Tibial nerve (tissue), 4 donors: ENCODE measurements at regions not wholly inside any gene's neighbourhood (a gene's known extent, or its start where the extent isn't known, plus 50 kb on each side); places are given as distances from the start of the nearest gene placed in this dataset.
"Not testable (repeated sequence)": the region's sequence is repeated elsewhere in the genome, so short reads cannot be mapped to it uniquely, and the experiment has no call there.

Experiments used
- DNase-seq, 2 donors: peaks; one replicate each; pipeline ENCODE4 v3.0.0-alpha.2; 2019; ENCODE audit warnings: low spot score in 2 of 2
- H3K27ac ChIP-seq, 4 donors: fragments of 200-600 bp; sonication (generic) in 3 of 4; one replicate each; pipeline ENCODE4 v1.5.1; 2017 to 2019; ENCODE audit warnings: mild to moderate bottlenecking in 1 of 4
- H3K27me3 ChIP-seq, 2 donors: fragments of 200-600 bp; sonication (generic) in 1 of 2; one replicate each; pipeline versions ENCODE4 v1.5.1 to v1.6.0; 2017 to 2019
- H3K36me3 ChIP-seq, 3 donors: fragments of 200-600 bp; sonication (generic); one replicate each; pipeline ENCODE4 v1.5.1; 2018 to 2019
- H3K4me1 ChIP-seq, 4 donors: fragments of 200-600 bp; sonication (generic) in 3 of 4; one replicate each; pipeline ENCODE4 v1.5.1; 2017 to 2019
- H3K4me3 ChIP-seq, 4 donors: fragments of 200-600 bp; sonication (generic) in 3 of 4; one replicate each; pipeline ENCODE4 v1.5.1; 2017 to 2019; ENCODE audit warnings: mild to moderate bottlenecking in 1 of 4, moderate library complexity in 1 of 4
- H3K9me3 ChIP-seq, 4 donors: fragments of 200-600 bp; sonication (generic) in 3 of 4; one replicate each; pipeline ENCODE4 v1.5.1; 2017 to 2019
- CTCF ChIP-seq, 5 experiments: fragments of 200-600 bp in 3 of 5; fragments of 450-650 bp in 2 of 5; sonication (generic) in 3 of 5; IDR thresholded peaks; one replicate each; pipeline ENCODE4 v1.5.1; 2016 to 2019; ENCODE audit warnings: antibody characterized with exemption in 5 of 5, mild to moderate bottlenecking in 3 of 5, moderate library complexity in 2 of 5
- EP300 ChIP-seq, 2 donors: sonication (generic); formaldehyde crosslinking; IDR thresholded peaks; one replicate each; pipeline ENCODE4 v1.6.1; 2017; ENCODE audit warnings: antibody characterized with exemption in 2 of 2, mild to moderate bottlenecking in 1 of 2
- POLR2A ChIP-seq, 2 donors: fragments of 450-650 bp; IDR thresholded peaks; one replicate each; pipeline ENCODE4 v1.6.1; 2017; ENCODE audit warnings: antibody characterized with exemption in 2 of 2, mild to moderate bottlenecking in 2 of 2, moderate library complexity in 2 of 2
- WGBS, 2 donors: methylation state at CpG; one replicate each; pipeline ENCODE4 v1.1.5; 2018; 5-methylcytosine and 5-hydroxymethylcytosine counted together

GRCh38 chr18:3345452-3345851, 83.5 kb downstream of the MYL12B start:
- H3K9me3 ChIP-seq, result no peaks in the 10 kb centered on the region
- no peaks in the 10 kb centered on the region for H3K36me3 ChIP-seq
- H3K27ac ChIP-seq, result no peak overlapping the region
- DNase-seq, result no peak
- no peak overlapping the region for H3K4me3 ChIP-seq
- no peaks in the 10 kb centered on the region for H3K27me3 ChIP-seq
- H3K4me1 ChIP-seq, result no peaks in the 10 kb centered on the region
- no peak for TF ChIP-seq POLR2A (IDR thresholded peaks at IDR 0.05)
- TF ChIP-seq EP300 (IDR thresholded peaks at IDR 0.05), result no peak
- no peak for TF ChIP-seq CTCF (IDR thresholded peaks at IDR 0.05)
- WGBS, 2 donors, result 59 to 65% methylated on average over 2 of the region's 2 CpGs

GRCh38 chr18:3345885-3346284, 84.0 kb downstream of the MYL12B start:
- TF ChIP-seq CTCF (IDR thresholded peaks at IDR 0.05), result no peak
- TF ChIP-seq EP300 (IDR thresholded peaks at IDR 0.05), result no peak
- TF ChIP-seq POLR2A (IDR thresholded peaks at IDR 0.05), result no peak
- Histone ChIP-seq H3K27ac (no peak overlapping the region), H3K4me3 (no peak overlapping the region), H3K36me3 (no peaks in the 10 kb centered on the region), H3K4me1 (no peaks in the 10 kb centered on the region), H3K27me3 (no peaks in the 10 kb centered on the region), H3K9me3 (no peaks in the 10 kb centered on the region)
- peak in 1 of 2 donors; percentile 10 for DNase-seq
- WGBS, 2 donors, result 54 to 70% methylated on average over 1 of the region's 1 CpG

- no peak overlapping the region for H3K27ac ChIP-seq
- WGBS, 2 donors, result 46 to 74% methylated on average over 7 of the region's 7 CpGs
- no peak for TF ChIP-seq EP300 (IDR thresholded peaks at IDR 0.05)
- TF ChIP-seq CTCF (IDR thresholded peaks at IDR 0.05), result no peak
- TF ChIP-seq POLR2A (IDR thresholded peaks at IDR 0.05), result no peak
These were observed 84.6 kb downstream of the MYL12B start for GRCh38 chr18:3346487-3346886.

GRCh38 chr18:3347286-3347803, 85.4 kb downstream of the MYL12B start:
- H3K27ac ChIP-seq, result no peak overlapping the region
- H3K4me3 ChIP-seq, result no peak overlapping the region
- no peaks in the 10 kb centered on the region for H3K4me1 ChIP-seq
- 70 to 90% methylated on average over 2 of the region's 2 CpGs for WGBS, 2 donors
- no peaks in the 10 kb centered on the region for H3K36me3 ChIP-seq
- no peak for DNase-seq
- no peaks in the 10 kb centered on the region for H3K9me3 ChIP-seq
- no peaks in the 10 kb centered on the region for H3K27me3 ChIP-seq
- TF ChIP-seq POLR2A (IDR thresholded peaks at IDR 0.05), result no peak
- TF ChIP-seq CTCF (IDR thresholded peaks at IDR 0.05), result no peak
- no peak for TF ChIP-seq EP300 (IDR thresholded peaks at IDR 0.05)

More at GRCh38 chr18:3346487-3346886, 84.6 kb downstream of the MYL12B start:
- no peak for DNase-seq
- Histone ChIP-seq H3K36me3 (no peaks in the 10 kb centered on the region), H3K9me3 (no peaks in the 10 kb centered on the region), H3K4me1 (no peaks in the 10 kb centered on the region), H3K4me3 (no peak overlapping the region), H3K27me3 (no peaks in the 10 kb centered on the region)

GRCh38 chr18:3348176-3348575, 86.2 kb downstream of the MYL12B start:
- H3K36me3 ChIP-seq, result no peaks in the 10 kb centered on the region
- no peak overlapping the region for H3K27ac ChIP-seq
- no peak overlapping the region for H3K4me3 ChIP-seq
- 96 to 100% methylated on average over 1 of the region's 1 CpG for WGBS, 2 donors
- no peak for TF ChIP-seq EP300 (IDR thresholded peaks at IDR 0.05)
- TF ChIP-seq POLR2A (IDR thresholded peaks at IDR 0.05), result no peak
- no peak for TF ChIP-seq CTCF (IDR thresholded peaks at IDR 0.05)
- H3K9me3 ChIP-seq, result no peaks in the 10 kb centered on the region
- no peaks in the 10 kb centered on the region for H3K4me1 ChIP-seq
- no peaks in the 10 kb centered on the region for H3K27me3 ChIP-seq
- DNase-seq, result no peak

- not testable (repeated sequence) for H3K4me1 ChIP-seq
- WGBS, 2 donors, result 96% methylated on average over 25 of the region's 25 CpGs
These were observed 87.3 kb downstream of the MYL12B start for GRCh38 chr18:3349046-3349841.

More at GRCh38 chr18:3349046-3349841, 87.3 kb downstream of the MYL12B start:
- not testable (repeated sequence) for H3K9me3 ChIP-seq, H3K36me3 ChIP-seq, H3K27me3 ChIP-seq, H3K4me3 ChIP-seq, DNase-seq, H3K27ac ChIP-seq
